Tibial nerve (tissue), 4 donors: ENCODE measurements at regions not wholly inside any gene's neighbourhood (a gene's known extent, or its start where the extent isn't known, plus 50 kb on each side); places are given as distances from the start of the nearest gene placed in this dataset.

ENCODE experiments used
- EP300 ChIP-seq, 2 donors: sonication (generic); formaldehyde crosslinking; IDR thresholded peaks; one replicate each; pipeline ENCODE4 v1.6.1; 2017; ENCODE audit warnings: antibody characterized with exemption in 2 of 2, mild to moderate bottlenecking in 1 of 2
- POLR2A ChIP-seq, 2 donors: fragments of 450-650 bp; IDR thresholded peaks; one replicate each; pipeline ENCODE4 v1.6.1; 2017; ENCODE audit warnings: antibody characterized with exemption in 2 of 2, mild to moderate bottlenecking in 2 of 2, moderate library complexity in 2 of 2
- TF ChIP-seq, protein P1 (sequence below), 5 experiments: fragments of 200-600 bp in 3 of 5; fragments of 450-650 bp in 2 of 5; sonication (generic) in 3 of 5; IDR thresholded peaks; one replicate each; pipeline ENCODE4 v1.5.1; 2016 to 2019; ENCODE audit warnings: antibody characterized with exemption in 5 of 5, mild to moderate bottlenecking in 3 of 5, moderate library complexity in 2 of 5

DNA sequence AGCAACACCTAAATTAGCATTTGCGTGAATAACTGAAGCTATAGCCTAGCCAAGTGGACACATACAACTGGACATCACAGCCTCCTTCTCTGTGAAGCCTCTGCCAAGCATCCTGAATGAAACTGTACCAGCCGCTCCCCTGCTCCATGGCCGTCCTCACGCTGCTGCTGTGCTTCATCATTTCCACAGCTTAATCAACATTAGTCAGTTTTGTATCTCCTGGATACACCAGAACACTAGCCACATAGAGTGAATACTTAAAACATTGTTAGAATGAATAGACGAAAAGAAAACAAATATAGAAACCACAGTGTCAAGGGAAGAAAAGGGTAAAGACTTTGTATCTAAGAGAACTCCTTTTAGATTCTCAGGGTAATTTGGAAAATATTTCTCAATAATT lies 1526.9 kb downstream of the EFNB2 start:
- TF ChIP-seq POLR2A (IDR thresholded peaks at IDR 0.05) (no peak), EP300 (IDR thresholded peaks at IDR 0.05) (no peak)
- TF ChIP-seq, protein P1, sequence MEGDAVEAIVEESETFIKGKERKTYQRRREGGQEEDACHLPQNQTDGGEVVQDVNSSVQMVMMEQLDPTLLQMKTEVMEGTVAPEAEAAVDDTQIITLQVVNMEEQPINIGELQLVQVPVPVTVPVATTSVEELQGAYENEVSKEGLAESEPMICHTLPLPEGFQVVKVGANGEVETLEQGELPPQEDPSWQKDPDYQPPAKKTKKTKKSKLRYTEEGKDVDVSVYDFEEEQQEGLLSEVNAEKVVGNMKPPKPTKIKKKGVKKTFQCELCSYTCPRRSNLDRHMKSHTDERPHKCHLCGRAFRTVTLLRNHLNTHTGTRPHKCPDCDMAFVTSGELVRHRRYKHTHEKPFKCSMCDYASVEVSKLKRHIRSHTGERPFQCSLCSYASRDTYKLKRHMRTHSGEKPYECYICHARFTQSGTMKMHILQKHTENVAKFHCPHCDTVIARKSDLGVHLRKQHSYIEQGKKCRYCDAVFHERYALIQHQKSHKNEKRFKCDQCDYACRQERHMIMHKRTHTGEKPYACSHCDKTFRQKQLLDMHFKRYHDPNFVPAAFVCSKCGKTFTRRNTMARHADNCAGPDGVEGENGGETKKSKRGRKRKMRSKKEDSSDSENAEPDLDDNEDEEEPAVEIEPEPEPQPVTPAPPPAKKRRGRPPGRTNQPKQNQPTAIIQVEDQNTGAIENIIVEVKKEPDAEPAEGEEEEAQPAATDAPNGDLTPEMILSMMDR (IDR thresholded peaks at IDR 0.05): no peak
